Left kidney (tissue), 1 donor: ENCODE measurements at regions not wholly inside any gene's neighbourhood (a gene's known extent, or its start where the extent isn't known, plus 50 kb on each side); places are given as distances from the start of the nearest gene placed in this dataset.

Experiments used
- DNase-seq: peaks from one replicate; pipeline ENCODE4 v3.0.0-alpha.2; 2013

DNA sequence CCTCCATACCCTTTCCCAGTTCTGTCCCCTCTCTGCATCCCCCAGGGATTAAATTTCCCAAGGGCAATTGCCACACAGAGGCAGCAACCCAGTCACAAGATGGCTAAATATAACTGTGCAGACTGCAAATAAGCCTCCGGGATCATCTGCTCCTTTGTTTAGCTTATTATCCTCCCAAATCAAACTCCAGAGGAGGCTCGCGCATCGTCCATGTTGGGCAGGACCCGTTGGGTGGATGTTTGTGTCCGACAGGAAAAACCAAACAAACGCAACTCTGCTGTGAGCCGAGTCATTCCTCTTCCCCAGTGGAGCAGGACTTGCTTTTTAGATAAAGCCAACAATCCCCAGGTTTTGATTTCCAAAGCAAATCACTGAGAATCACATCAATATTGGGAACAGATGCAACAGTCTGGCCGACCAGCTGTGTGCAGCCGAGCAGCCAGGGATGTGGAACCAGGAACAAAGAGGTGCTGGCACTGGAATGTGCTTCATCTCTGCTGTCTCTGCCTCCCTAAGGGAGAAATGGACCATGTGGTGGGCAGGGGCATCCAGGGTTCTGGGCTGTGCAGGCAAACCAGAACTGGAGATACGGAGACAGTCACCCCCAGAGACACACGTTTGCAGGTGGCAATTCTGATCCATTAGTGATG lies 89.8 kb downstream of the PTTG1 start:
- DNase-seq: no peak
